ENCODE measurements at regions not wholly inside any gene's neighbourhood (a gene's known extent, or its start where the extent isn't known, plus 50 kb on each side); places are given as distances from the start of the nearest gene placed in this dataset.

GRCh38 chr4:96102541-96103026 lies 262.7 kb downstream of the PDHA2 start:
- ATAC-seq (no peak), DNase-seq (no peak)
- Histone ChIP-seq H3K4me1 (no peaks in the 10 kb centered on the region), H3K4me3 (no peak overlapping the region), H3K27ac (no peak overlapping the region), H3K9me3 (no peaks in the 10 kb centered on the region), H3K27me3 (no peaks in the 10 kb centered on the region), H3K36me3 (no peaks in the 10 kb centered on the region)
- in situ Hi-C loops (cut with MboI; ENCODE audit: low sequenced_read_pairs in 4 of 4) (no loop called here), intact Hi-C loops (cut with DNase I; ENCODE audit: low total_unique reads) (no loop called here)
- TF ChIP-seq CTCF (IDR thresholded peaks at IDR 0.05 in 4 of 5, conservative IDR thresholded peaks at IDR 0.05 in 1 of 5) (no peak), POLR2A (IDR thresholded peaks at IDR 0.05) (no peak)

- H3K36me3 ChIP-seq: no peaks in the 10 kb centered on the region
- no peak for TF ChIP-seq POLR2A (IDR thresholded peaks at IDR 0.05)
- no peaks in the 10 kb centered on the region for H3K4me1 ChIP-seq
- ATAC-seq: no peak
- H3K27me3 ChIP-seq: no peaks in the 10 kb centered on the region
- H3K9me3 ChIP-seq: no peaks in the 10 kb centered on the region
- no peak for DNase-seq
- no peak overlapping the region for H3K4me3 ChIP-seq
- in situ Hi-C loops (cut with MboI; ENCODE audit: low sequenced_read_pairs in 4 of 4) (no loop called here), intact Hi-C loops (cut with DNase I; ENCODE audit: low total_unique reads) (no loop called here)
- no peak overlapping the region for H3K27ac ChIP-seq
Measured at GRCh38 chr4:96103086-96103485, 263.2 kb downstream of the PDHA2 start.

- H3K27ac ChIP-seq: no peak overlapping the region
- H3K4me3 ChIP-seq: no peak overlapping the region
- DNase-seq (no peak), ATAC-seq (no peak)
- intact Hi-C loops (cut with DNase I; ENCODE audit: low total_unique reads): no loop called here
- H3K36me3 ChIP-seq: no peaks in the 10 kb centered on the region
- in situ Hi-C loops (cut with MboI; ENCODE audit: low sequenced_read_pairs in 4 of 4): no loop called here
- H3K27me3 ChIP-seq: no peaks in the 10 kb centered on the region
- no peaks in the 10 kb centered on the region for H3K9me3 ChIP-seq
- TF ChIP-seq POLR2A (IDR thresholded peaks at IDR 0.05) (no peak), CTCF (IDR thresholded peaks at IDR 0.05 in 4 of 5, conservative IDR thresholded peaks at IDR 0.05 in 1 of 5) (no peak)
- H3K4me1 ChIP-seq: no peaks in the 10 kb centered on the region
Measured at GRCh38 chr4:96108146-96108545, 268.3 kb downstream of the PDHA2 start.

GRCh38 chr4:96112631-96113030 lies 272.7 kb downstream of the PDHA2 start:
- in situ Hi-C loops (cut with MboI; ENCODE audit: low sequenced_read_pairs in 4 of 4) (no loop called here), intact Hi-C loops (cut with DNase I; ENCODE audit: low total_unique reads) (no loop called here)
- no peak for DNase-seq
- H3K27ac ChIP-seq: no peak overlapping the region
- TF ChIP-seq POLR2A (IDR thresholded peaks at IDR 0.05): no peak
- no peak for TF ChIP-seq CTCF (IDR thresholded peaks at IDR 0.05 in 4 of 5, conservative IDR thresholded peaks at IDR 0.05 in 1 of 5)
- H3K4me1 ChIP-seq: no peaks in the 10 kb centered on the region
- no peaks in the 10 kb centered on the region for H3K36me3 ChIP-seq
- no peak for ATAC-seq
- H3K4me3 ChIP-seq: no peak overlapping the region
- no peaks in the 10 kb centered on the region for H3K9me3 ChIP-seq
- no peaks in the 10 kb centered on the region for H3K27me3 ChIP-seq

GRCh38 chr4:96120206-96120605 lies 280.3 kb downstream of the PDHA2 start:
- no peaks in the 10 kb centered on the region for H3K9me3 ChIP-seq
- in situ Hi-C loops (cut with MboI; ENCODE audit: low sequenced_read_pairs in 4 of 4) (no loop called here), intact Hi-C loops (cut with DNase I; ENCODE audit: low total_unique reads) (no loop called here)
- no peak overlapping the region for H3K27ac ChIP-seq
- H3K4me3 ChIP-seq: no peak overlapping the region
- H3K36me3 ChIP-seq: no peaks in the 10 kb centered on the region
- DNase-seq: no peak
- no peak for ATAC-seq
- no peaks in the 10 kb centered on the region for H3K4me1 ChIP-seq
- TF ChIP-seq CTCF (IDR thresholded peaks at IDR 0.05 in 4 of 5, conservative IDR thresholded peaks at IDR 0.05 in 1 of 5): no peak
- TF ChIP-seq POLR2A (IDR thresholded peaks at IDR 0.05): no peak
- no peaks in the 10 kb centered on the region for H3K27me3 ChIP-seq
